Suprapubic skin (tissue), 3 donors: ENCODE measurements at regions not wholly inside any gene's neighbourhood (a gene's known extent, or its start where the extent isn't known, plus 50 kb on each side); places are given as distances from the start of the nearest gene placed in this dataset.

Experiments used
- CTCF ChIP-seq, 2 donors: fragments of 200-600 bp in 1 of 2; fragments of 450-650 bp in 1 of 2; sonication (generic) in 1 of 2; IDR thresholded peaks; one replicate each; pipeline ENCODE4 v1.5.1; 2016 to 2019; ENCODE audit warnings: antibody characterized with exemption in 2 of 2, mild to moderate bottlenecking in 1 of 2, moderate library complexity in 1 of 2
- POLR2AphosphoS5 ChIP-seq, 3 donors: sonication (generic); formaldehyde crosslinking; IDR thresholded peaks; one replicate each; pipeline ENCODE4 v1.6.1; 2017; ENCODE audit warnings: antibody characterized with exemption in 3 of 3

GRCh38 chr6:2546901-2547300, 203.8 kb downstream of the MYLK4 start:
- TF ChIP-seq CTCF (IDR thresholded peaks at IDR 0.05) (no peak), POLR2AphosphoS5 (IDR thresholded peaks at IDR 0.05) (no peak)
